SIG-M5 treated with dmso at 0.1 percent for 504 hours (cell line): ENCODE measurements at regions not wholly inside any gene's neighbourhood (a gene's known extent, or its start where the extent isn't known, plus 50 kb on each side); places are given as distances from the start of the nearest gene placed in this dataset.

ENCODE experiments used
- DNase-seq: peaks from one replicate; lab custom pipeline; 2025; ENCODE audit not compliant: unreplicated experiment; lab: John Stamatoyannopoulos, UW

DNA sequence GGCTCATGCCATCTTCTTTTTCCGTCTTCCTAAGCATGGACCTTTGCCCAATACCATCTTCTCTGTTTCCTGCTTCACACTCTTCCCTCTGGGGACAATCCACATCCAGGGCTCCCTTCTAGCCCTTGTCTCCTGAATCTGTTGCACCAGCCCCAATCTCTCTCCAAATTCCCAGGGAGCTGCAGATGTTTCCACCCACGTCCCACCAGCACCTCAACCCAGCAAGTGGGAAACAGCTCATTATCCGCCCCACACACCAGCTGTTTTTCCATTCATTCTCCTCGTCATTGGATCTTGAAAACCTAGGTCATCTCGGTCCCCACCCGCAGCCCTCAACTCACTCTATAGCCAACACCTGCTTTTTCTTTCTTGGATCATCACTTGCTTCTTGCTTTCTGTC lies 185.0 kb upstream of the CDYL start:
- DNase-seq = no peak

DNA sequence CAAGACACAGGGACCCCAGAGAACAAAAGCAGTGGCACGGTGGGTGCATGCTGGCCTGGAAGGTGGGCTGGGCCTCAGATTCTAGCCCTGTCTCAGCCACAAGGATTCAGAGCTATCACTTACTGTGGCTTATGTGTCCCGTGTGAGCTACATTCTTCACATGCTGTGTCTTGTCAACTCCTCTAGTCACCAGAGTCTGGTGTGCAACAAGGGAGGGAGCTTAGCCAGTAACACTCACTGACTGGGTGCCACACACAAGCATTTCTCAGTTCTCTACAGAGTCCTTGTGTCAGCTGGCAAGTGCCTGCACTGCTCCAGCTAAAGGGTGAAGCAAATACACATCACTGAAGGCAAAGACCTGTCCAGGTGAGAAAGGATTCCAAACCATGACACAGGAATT lies 186.9 kb upstream of the CDYL start:
- no peak for DNase-seq

DNA sequence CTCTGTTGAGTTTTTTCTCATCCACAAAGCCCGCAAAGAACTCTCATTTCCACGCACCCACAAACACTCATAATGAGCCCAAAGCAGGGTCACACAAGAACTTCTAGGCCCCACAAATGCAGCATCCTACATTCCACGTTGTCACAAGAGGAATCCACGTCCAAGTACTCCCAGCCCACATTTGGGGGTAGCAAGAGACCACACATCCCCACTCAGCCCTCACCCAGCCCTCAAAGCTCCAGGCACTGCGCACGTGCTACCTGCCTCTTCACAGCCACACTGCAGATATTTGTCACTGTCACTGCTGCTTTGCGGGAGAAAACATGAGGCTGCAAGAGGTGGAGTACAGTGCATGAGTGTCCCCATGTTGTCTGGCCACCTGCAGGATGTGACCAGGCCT lies 187.6 kb upstream of the CDYL start:
- DNase-seq = no peak

DNA sequence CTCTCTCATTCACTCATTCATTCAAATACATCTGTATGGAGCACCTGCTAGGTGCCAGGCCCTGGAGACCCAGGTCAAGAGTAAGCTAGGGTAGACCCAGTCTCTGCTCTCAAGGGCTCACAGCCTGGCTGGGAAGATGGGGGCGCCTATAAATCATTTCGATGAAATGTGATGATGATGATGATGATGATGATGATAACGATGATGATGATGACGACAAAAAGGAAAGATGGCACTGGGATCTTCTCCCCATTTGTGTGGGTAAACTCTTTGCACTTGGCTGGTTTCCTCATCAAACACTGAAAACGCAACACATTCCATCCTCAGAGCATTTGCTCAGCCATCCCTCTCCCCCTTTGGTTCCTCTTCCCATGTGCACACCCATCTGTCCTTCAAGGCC lies 188.0 kb upstream of the CDYL start:
- no peak for DNase-seq

DNA sequence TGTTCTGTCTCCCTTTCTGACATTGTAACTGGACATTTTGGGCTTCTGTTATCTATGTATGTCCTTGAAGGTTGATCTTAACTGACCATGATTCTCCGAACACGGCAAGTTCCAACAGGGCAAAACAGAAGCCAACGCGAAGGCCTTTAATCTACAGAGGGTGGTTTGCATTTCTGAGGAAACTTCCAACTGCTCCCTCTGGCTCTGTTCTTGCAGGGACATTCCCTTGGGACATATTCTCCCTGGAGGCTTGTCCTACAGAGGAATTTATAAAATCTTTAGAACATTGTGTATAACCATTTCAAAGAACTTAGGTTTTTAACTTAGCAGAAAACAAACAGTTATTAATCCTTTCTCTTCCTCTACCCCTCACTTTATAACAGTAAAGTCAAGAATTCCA lies 189.0 kb upstream of the CDYL start:
- DNase-seq = no peak

DNA sequence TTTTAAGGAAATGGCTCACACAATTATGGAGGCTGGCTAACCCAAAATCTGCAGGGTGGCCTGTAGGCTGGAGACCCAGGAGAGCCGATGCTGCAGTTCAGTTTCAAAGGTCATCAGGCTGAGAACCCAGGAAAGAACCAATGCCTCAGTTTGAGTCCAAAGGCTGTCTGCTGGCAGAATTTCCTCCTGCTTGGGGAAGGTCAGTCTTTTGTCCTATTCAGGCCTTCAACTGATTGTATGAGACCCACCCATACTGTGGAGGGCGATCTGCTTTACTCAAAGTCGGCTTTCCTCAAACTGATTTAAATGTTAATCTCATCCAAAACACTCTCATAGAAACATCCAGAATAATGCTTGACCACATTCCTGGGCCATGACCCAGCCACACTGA lies 189.7 kb upstream of the CDYL start:
- no peak for DNase-seq

DNA sequence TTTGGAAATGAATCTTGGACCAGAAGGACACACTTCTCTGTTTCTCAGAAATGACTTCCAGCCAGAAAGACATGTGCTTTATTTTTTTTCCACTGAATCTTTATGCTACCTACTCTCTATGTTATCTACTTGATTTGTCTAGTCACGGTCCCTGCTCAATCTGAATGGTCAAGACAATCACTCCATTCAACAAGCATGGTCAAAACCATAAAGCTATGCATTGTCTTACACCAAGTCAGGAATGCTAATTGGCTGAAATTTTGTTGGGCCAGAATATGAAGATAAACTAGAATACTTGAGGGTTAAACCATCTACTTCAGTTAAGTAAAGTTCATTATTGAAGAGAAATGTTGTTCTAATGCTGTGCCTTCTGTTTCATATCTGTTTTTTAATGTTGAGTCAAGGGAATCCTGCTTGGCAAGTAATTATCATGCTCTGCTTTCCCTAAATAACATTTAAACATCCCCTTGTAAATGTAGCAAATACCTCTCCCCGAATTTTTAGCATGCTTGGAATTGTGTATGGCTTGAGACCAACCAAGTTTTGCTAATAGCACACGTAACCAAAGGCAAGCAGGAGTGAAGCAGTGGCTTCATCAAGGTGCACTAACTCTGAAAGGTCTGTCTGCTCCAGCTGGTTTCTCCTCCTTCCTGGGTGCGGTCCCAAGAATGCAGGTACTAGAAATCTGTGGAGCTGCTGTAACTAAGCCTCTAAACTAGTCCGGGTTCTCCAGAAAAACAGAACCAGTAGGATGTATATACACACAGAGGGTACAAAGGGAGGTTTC lies 190.3 kb upstream of the CDYL start:
- DNase-seq = no peak

DNA sequence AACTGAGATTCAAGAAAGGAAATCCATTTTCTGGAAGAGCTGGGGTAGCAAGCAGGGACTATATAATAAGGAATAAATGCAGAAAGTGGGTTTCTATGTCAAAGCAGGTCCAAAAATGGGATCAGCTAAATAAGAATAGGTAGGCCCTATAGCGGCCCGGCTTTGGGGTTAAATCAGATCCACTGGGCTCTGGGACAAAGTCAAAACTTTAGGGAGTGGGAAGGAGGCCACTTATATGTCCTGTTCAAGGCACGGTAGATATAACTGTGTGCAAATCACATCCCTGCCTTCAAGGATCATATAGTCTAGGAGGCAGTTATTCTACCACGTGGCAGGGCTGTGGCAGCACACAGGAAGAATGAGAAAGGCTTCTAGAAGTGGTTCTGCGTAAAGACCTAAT lies 191.4 kb upstream of the CDYL start:
- DNase-seq = no peak

DNA sequence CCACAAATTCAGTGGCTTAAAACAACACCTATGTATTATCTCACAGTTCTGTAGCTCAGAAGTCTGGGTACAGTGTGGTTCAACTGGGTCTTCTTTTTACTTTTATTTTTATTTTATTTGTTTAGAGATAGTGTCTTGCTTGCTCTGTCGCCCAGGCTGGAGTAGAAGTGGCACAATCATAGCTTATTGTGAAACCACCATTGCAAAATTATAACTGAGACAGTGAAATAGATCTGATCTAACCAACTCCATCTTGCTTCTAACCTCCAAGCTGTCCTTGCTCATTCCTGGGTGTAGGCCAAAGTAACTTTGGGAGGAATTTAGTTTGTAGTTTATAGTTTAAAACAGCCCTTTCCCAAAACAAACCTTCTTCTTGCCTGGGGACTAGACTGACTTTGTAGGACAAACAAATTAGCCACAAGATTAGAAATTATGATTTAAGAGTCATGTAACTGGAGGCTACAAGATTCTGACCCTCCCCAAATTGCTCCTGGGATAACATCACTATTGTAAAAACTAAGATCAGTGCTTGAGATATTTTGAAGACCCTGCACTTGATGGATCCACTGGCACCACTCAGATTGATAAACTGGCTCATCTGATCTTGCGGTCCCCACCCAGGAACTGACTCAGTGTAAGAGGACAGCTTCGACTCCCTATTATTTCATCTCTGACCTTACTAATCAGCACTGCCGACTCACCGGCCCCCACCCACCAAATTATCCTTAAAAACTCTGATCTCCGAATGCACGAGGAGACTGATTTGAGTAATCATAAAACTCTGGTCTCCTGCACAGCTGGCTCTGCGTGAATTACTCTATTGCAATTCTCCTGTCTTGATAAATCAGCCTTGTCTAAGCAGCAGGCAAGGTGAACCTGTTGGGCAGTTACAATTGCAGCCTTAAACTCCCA lies 193.4 kb upstream of the CDYL start:
- peak; percentile 5 for DNase-seq

DNA sequence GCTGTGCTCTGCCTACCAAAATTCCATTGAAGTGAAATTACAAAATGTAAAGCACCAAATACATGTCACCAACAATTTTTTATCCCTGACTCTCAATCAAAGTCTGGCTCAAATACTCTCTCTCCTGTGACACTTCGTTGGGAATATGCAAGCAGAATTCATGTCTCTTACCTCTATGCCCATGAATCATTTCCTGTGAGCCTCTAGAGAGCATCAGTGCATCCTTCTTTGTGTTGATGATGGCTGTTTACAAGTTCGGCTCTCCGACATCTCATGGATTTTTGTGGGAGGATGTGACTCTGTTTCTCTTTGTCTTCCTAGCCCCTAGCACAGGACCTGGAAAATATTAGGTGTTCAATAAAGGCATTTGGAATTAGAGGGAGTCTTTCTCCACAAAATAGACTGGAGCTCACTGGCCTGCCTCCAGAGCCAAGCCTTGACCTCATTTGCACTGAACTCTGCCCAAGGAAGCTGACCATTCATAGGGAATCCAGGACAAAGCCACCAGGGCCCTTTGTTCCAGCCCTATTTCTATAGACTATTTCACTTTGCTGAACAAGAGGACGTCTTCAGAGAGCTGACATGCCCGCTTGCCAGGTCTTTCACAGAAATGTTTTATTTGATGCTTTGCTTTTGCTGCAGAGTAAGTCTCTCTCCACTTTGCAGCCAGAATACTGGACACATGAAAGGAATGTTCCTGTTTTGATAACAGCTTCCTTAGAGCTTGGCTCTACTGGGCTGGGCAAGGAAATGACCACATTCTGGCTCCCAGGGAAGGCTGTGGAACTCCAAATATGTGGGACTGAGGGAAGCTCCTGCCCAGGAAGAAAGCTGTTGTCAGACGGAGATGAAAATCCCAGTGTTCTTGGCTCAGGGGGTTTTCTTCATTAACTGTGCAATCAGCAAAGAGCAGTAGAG lies 194.5 kb upstream of the CDYL start:
- DNase-seq = no peak

DNA sequence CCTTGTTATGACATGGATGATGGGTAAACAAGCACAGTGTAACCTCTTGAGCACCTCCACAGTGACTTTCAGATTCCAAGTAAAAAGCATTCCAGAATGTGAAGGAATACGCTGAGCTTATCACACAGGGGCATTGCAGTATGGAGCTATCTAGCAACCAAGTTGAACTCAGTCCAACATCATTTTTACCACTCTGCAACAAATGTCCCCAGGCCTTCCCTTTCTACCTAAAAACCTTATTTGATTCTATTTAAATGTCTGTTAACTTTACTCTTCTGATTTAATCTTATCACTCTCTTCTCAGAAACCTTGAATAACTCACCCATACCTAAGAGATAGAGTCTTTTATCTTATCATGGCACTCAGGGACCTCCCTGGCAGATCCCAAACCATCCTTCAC lies 195.8 kb upstream of the CDYL start:
- DNase-seq = no peak

DNA sequence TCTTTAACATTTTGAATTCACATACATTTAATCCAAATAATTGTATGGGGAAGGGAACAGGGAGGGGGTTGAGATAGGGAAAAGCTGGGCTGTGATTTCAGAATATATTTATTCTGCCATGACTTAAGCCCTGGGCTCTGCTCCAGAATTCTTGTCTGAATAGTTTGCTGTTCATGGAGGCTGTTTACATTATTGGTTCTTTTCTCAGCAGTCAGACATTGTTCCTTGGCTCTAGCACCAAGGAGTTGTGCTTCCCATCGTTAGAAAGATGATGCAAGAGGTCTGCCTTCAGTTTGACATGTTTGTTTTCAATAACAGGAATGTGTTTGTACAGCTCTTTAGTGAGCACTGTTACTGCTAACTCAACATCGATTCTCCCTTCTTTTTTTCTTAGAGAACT lies 198.8 kb upstream of the CDYL start:
- no peak for DNase-seq

DNA sequence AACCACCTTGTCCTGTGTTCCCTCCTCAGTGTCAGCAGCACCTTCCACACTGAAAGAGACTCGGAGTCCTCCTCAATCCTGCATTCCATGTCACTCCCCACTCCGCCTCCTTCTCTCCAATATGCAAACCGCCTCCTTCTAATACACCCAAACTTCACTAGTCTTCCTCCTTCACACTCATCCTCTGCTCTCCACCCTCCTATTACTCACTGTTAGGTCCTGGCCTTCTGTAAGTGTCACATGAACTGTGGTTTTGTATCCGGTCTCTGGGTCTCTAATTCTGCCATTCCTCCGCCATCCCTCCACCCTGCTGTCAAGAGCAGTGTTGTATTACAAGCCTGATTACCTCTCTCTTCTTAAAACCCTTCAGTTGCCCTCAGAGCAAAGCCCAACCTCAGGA lies 200.5 kb upstream of the CDYL start:
- no peak for DNase-seq

DNA sequence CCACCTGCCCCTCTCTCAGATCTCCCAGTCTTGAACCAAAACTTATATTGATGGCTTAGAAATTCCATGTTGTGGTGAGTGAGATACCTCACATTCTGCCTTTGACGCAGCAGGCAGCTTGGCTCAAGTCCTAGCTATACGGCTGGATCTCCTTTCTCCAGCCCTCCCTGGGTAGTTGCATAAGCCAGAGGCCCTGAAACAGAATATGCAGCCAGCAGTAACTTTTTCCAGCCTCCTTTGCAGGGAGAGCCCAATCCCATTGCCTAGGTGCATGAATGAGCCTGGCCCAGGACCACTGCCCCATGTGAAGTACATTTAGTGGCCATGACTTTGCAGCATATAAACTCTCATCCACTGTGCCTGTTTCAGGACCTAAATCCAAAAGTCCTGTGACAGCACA lies 202.2 kb upstream of the CDYL start:
- no peak for DNase-seq

DNA sequence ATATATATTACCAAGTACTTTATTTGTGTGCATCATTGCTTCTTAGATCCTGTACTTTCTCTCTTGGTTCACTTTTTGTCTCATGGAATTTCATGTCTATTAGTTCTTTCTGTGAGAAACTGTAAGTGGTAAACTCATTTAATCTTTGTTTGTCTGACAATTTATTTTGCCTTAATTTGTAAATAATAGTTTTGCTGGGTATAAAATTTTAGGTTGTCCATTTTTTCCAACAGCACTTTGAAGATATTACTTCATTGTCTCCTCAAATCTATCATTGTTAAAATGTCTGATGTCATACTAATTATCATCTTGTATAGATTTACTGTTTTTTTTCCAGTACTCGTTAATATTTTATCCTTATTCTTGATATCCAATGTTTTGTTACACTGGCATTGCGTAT lies 205.2 kb upstream of the CDYL start:
- no peak for DNase-seq

DNA sequence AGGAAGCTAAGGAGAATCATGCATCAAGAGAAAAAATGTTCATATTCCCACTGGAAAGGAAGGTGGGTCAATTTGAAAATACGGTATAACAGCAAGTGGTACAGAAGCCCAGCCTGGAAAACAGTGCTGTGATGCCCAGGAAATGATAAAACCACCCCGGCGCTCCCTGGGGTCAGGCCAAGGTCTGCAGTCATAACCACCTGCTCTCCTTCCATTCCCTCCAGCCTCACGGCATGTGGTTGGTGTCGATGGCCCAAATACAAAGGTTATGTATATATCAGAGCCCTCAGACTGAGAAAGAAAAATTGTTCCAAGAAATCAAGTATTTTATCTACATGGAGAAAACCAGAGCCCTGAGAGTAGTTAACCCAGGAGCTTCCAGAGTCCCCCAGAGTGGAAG lies 208.1 kb upstream of the CDYL start:
- DNase-seq = no peak

DNA sequence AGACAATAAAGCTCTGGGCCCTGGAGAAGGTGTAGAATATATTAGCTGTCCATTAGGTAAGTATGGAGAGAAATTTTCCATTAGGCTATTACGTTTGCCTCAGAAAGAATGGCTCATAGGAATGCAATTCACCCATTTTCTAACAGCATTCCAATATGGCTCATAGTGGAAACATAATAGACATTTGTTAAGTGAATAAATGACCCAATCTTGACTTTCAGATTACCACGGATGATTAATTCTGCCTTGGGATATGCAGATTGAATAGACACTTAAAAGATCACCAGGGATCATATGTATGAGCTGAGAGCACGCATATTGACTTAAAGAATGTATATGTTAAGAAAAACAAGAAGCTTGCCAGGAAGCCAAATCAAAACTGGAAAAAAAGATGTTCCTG lies 209.1 kb upstream of the CDYL start:
- no peak for DNase-seq

DNA sequence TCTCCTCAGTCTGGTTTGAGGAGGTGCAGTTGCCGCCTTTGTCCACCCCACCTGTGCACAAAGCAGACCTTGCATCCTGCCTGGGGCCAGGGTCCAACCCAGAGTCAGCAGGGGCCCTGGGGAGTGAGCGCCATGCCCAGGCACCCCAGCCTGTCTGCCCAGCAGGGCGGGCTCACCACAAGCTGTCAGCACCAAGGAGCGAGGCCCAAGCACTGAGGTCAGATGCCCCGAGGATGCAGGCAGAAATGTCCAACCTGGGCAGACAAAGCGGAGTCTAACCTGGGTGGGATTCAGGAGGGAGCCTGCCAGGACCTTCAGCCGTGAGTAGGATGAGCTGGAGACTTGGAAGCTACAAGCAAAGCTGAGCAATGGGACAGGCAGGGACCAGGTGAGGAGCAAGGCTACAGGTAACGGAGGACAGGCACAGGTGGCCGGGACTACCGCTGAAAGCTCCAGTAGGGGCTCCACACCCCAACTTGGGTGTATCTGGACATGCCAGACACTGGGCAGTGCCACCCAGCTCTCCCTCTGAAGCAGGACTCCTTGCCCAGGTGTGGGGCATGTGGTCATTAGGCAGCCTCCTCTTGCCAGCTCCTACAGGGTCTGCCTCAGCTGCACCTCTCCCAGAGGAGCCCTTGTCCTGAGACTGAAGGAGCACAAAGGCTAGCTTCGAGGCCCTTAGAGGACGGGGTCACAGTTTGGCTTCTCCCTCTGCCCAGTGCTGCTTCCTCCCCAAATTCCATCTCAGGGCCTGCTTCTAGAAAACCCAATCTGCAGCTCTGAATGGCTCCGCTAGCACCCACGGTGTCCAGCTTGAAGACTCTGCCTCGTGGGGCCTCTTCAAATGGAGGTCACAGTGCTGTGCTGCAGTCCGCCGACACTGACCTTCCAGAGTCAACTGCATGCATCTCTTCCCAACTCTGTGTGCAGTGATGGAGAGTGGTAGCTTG lies 210.6 kb upstream of the CDYL start:
- DNase-seq = no peak

DNA sequence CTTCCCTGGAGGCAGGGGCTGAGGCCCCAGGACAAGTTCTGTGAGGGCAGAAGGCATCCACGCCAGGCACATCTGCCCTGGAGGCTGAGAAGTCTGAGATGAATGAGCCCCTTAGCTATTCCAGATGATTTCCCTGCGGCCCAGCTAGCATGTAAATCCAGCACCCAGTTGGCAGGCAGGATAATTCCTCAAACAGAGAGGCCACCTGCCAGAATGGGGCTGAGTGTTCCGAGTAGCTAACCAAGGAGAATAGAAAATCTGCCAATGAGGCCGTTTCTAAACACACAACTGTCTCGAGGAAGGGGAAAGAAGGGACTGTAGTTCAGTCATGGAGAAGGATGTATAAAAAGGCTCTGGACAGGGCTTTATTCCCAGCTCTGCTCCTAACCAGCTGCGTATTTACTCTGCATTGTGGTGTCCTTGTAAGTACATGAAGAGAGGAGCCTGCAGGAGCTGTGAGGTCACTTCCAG lies 211.4 kb upstream of the CDYL start:
- no peak for DNase-seq

DNA sequence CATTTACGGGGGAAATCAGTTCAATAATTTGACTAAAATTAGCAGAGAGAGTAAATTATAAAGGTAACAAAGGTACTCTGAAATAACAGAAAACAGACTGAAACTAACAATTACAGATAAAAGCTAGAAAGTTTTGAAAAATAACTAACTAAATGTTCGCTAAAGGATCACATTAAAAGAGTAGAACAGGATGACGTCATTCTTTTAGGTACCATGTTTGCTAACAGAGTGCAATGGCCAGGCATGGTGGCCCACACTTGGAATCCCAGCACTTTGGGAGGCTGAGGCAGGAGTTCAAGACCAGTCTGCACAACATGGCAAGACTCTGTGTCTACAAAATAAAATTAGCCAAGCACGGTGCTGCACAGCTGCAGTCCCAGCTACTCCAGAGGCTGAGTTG lies 212.3 kb upstream of the CDYL start:
- no peak for DNase-seq
